ENCODE measurements at regions not wholly inside any gene's neighbourhood (a gene's known extent, or its start where the extent isn't known, plus 50 kb on each side); places are given as distances from the start of the nearest gene placed in this dataset.
"Not testable (repeated sequence)": the region's sequence is repeated elsewhere in the genome, so short reads cannot be mapped to it uniquely, and the experiment has no call there.

- DNase-seq (ENCODE audit: low read depth in 2 of 2) = no peak
These were observed 2111.5 kb downstream of the TP53TG3F start for GRCh38 chr16:35570946-35571345.

GRCh38 chr16:35572186-35572585, 2112.8 kb downstream of the TP53TG3F start:
- no peak for DNase-seq (ENCODE audit: low read depth in 2 of 2)

DNA sequence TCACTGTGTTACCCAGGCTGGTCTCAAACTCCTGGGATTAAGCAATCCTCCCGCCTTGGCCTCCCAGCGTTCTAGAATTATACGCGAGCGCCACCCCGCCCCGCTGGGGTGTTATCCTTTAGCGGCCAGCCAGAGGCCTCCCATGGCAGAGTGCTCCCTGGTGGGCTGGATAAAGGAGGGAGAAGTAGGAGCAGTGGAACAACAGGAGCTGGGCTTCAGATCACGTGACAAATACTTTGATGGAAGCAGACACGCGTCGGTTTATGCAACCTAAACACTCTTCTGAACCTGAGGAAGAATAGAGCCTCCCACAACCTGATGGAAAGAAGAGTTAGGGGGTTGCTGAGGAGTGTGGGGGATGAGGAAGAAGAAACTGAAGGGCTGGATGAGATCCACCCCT, 2114.0 kb downstream of the TP53TG3F start:
- no peak for DNase-seq (ENCODE audit: low read depth in 2 of 2)

DNA sequence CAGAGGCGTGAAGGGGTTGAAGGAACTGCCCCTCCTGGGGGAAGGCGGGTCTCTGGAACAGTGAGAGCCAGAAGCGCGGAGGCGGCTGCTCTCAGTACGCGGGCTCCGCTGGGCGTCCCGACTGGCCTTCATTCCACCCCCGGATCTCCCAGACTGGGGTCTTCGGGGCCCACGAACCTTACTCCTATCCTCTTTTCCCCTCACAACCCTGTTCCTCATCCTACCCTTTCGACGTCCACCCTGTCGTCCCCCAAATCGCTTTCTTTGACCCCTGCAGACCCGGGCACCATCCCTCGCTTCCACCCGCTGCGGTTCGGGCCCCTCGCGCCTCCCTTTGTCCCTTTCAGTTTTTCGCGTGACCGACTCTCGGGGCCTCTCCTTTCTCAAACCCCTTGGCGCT, 2114.6 kb downstream of the TP53TG3F start:
- no peak for DNase-seq (ENCODE audit: low read depth in 2 of 2)

- DNase-seq (ENCODE audit: low read depth in 2 of 2) = no peak
These were observed 2115.3 kb downstream of the TP53TG3F start for GRCh38 chr16:35574454-35575431.

DNA sequence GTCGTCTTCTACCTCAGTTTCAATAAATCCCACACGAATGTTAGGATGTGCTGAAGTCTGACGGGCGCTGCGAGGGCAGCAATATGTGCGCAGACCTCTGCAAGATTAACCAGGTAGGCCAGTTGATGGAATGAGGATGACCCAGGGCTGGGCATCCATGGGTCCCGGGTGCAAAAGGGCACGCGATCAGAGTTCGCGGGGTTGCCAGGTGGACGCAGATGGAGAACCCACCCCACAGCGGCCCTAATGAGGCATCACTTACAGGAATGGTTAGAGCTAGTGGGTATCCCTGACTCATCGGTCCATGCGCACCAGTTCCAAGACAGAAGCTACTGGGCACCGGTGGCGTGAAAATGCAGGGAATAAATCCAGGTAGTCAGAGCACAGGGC, 2116.0 kb downstream of the TP53TG3F start:
- no peak for DNase-seq (ENCODE audit: low read depth in 2 of 2)

DNA sequence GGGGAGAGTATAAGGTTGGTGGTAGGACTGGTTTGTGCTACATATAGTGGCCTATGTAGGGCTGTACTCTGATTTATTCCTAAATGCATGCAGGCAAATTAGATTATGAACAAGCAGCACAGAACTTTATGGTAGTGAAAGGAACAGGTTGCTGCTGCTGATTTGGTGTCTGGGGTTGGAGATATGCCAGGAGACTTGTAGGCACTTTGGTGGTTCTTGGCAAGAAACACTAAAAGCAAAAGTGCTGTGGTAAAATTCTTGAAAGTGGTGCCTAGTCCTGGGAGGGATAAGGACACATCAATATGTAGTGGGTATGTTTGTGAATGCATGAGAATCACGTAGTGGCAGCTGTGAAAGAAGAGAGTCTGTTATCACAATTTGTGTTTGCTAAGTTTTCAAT, 2126.0 kb downstream of the TP53TG3F start:
- DNase-seq (ENCODE audit: low read depth in 2 of 2) = no peak

DNA sequence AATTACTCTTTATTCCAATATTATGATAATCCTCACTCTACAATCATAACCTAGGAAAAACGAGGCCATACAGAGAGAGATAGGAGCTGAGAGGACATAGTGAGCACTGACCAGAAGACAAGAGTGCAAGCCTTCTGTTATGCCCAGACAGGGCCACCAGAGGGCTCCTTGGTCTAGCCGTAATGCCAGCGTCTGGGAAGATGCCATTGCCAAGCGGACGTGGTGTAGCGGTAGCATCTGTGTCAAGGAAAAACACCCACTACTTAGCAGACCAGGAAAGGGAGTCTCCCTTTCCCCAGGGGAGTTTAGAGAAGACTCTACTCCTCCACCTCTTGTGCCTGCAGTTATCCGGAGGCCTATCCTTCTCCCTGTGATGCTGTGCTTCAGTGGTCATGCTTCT, 2131.5 kb downstream of the TP53TG3F start:
- not testable (repeated sequence) for DNase-seq (ENCODE audit: low read depth in 2 of 2)

- no peak for DNase-seq (ENCODE audit: low read depth in 2 of 2)
These were observed 2137.1 kb downstream of the TP53TG3F start for GRCh38 chr16:35596467-35596866.

DNA sequence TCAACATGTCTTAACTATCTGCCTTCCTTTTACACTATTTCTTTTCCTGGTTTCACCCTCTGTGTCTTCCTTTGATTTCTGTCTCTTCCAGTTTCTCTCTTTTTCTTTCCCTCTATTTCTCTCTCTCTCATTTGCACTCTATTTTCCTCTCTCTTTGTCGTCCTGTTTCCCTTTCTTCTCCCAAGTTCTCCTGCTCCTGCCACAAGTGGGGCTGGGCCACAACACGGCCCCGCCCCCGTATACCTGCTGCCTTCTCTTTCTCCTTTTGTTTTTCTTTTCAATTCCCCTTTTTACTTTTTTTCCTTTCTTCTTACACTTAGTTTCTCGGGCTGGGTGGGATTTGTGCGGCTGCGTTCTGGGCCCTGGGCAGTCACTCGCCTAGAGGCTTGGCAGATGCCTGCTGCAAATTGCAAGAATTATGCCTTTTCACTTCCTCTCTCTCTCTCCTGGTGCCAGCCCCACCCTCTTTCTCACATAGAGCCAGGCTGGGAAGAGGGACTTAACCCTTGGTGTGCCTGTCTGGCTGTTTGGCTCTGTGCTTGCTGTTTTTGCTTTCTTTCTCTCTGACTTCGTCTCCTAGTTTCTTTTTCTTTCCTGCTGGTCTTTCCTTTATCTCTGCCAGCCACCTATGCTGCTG, 2139.4 kb downstream of the TP53TG3F start:
- no peak for DNase-seq (ENCODE audit: low read depth in 2 of 2)

DNA sequence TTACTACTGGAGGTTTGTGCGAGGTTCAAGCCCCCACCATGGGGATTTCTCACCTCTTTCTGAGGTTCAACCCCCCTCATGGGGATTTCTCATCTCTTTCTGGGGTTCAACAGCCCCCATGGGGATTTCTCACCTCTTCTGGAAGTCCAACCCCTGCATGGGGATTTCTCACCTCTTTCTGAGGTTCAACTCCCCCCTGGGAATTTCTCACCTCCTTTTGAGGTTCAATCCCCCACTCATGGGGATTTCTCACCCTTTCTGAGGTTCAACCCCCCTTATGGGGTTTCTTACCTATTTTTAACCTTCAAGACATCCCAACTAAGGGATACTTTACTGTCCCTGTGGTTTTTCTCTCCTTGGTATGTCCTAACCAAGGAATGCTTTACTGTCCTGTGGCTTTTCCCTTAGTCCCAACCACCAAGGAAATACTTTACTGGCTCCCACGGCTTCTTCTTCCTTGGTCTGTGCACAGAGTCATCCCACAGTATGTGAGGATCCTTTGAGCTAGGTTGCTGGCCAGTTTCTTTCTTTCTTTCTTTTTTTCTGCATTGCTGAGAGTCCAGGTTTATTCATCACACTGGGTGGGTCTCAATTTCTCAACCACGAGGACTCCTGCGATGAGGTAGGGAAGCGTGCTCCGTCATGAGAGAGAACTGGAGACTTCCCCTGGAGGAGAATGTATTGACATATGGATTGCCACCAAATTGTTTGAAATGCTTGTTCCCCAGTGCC, 2140.2 kb downstream of the TP53TG3F start:
- DNase-seq (ENCODE audit: low read depth in 2 of 2) = no peak

DNA sequence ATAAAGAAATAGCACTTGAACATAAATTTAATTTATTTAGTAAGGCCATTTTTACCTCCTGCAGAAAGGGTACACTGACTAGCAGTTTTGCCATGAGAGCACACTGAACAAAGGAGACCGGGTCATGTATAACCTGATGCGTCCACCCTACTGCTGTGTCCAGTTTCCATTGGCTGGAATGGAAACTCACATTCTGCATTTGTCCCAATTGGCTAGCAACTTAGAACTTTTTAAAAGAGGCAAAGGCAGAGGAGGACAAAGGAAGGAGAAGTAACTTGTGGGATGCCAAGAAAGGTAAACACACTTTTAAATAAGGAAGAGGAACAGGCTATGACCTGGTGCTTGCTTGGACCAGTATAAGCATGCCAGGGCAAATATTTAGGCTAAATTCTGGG, 2140.7 kb downstream of the TP53TG3F start:
- DNase-seq (ENCODE audit: low read depth in 2 of 2) = not testable (repeated sequence)

GRCh38 chr16:35602116-35602515, 2142.7 kb downstream of the TP53TG3F start:
- no peak for DNase-seq (ENCODE audit: low read depth in 2 of 2)

DNA sequence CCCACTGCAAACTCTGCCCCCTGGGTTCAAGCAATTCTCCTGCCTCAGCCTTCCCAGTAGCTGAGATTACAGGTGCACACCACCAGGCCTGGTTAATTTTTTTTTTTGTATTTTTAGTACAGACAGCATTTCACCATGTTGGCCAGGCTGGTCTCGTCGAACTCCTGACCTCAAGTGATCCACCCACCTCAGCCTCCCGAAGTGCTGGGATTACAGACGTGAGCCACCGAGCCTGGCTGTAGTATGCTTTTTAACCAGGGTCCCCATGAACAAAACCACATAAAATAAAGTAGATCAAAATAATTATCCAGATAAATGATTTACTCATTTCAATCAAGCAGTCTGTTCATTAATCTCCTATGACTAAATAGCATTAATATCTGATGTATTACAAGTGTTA, 2144.0 kb downstream of the TP53TG3F start:
- DNase-seq (ENCODE audit: low read depth in 2 of 2) = not testable (repeated sequence)

- DNase-seq (ENCODE audit: low read depth in 2 of 2) = no peak
These were observed 2146.5 kb downstream of the TP53TG3F start for GRCh38 chr16:35605921-35606320.

DNA sequence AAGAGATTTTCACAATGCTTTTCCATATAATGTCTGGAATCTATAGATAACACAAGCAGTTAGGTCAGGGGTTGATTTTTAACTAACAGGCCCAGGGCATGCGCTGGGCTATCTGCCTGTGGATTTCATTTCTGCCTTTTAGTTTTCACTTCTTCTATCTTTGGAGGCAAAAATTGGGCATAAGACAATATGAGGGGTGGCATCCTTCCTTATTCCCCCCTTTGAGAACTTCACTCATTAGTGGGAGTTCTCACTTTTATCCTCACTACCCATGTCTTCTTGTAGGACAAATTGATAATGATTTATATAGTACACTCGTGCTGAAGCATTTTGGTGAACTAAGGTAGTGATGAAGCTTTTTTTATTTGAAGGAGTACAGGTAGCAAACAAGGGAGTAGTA, 2155.5 kb downstream of the TP53TG3F start:
- not testable (repeated sequence) for DNase-seq (ENCODE audit: low read depth in 2 of 2)

GRCh38 chr16:35619176-35619575, 2159.8 kb downstream of the TP53TG3F start:
- not testable (repeated sequence) for DNase-seq (ENCODE audit: low read depth in 2 of 2)

DNA sequence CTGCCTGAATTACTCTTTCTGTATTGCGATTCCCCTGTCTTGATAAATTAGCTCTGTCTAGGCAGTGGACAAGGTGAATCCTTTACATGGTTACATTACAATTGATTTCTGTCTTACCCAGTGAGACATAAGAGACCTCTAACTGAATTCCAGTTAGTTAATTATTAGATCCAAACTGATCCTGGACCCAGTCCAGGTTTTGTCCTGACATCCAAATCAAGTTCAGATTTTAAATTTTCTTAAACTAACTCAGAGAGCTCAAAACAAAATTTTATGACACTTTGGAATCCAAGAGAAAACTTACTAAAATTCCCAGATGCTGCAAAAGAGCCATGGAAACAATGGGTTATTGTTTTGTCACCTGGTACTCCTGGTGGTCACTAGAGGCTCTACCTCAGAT, 2166.6 kb downstream of the TP53TG3F start:
- no peak for DNase-seq (ENCODE audit: low read depth in 2 of 2)

DNA sequence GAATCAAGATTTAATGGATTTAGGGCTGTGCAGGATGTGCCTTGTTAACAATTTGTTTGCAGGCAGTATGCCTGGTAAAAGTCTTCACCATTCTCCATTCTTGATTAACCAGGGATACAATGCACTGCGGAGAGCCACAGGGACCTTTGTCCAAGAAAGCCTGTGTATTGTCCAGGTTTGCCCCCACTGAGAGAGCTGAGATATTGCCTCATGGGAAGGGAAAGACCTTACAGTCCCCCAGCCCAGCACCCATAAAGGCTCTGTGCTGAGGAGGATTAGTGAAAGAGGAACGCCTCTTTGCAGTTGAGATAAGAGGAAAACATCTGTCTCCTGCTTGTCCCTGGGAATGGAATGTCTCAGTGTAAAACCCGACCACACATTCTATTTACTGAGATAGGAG, 2169.6 kb downstream of the TP53TG3F start:
- no peak for DNase-seq (ENCODE audit: low read depth in 2 of 2)

GRCh38 chr16:35631261-35631945, 2172.0 kb downstream of the TP53TG3F start:
- no peak for DNase-seq (ENCODE audit: low read depth in 2 of 2)

- no peak for DNase-seq (ENCODE audit: low read depth in 2 of 2)
These were observed 2177.2 kb downstream of the TP53TG3F start for GRCh38 chr16:35636480-35637230.
